T-helper 2 cell treated with Interferon-gamma antibody and Interleukin-4, amounts not matched to agents 100 ng/mL and 5 ng/mL, for 36 hours (primary cell): ENCODE measurements at regions not wholly inside any gene's neighbourhood (a gene's known extent, or its start where the extent isn't known, plus 50 kb on each side); places are given as distances from the start of the nearest gene placed in this dataset.

ENCODE experiments used
- intact Hi-C: fragments of 100-400 bp; cut with micrococcal nuclease; formaldehyde crosslinking; loops from one replicate; pipeline ENCODE4 v1.15.1; 2023

- intact Hi-C loops = no loop called here
These were observed 221.2 kb downstream of the SOX9 start for GRCh38 chr17:72342061-72342460.

- intact Hi-C loops = no loop called here
These were observed 222.1 kb downstream of the SOX9 start for GRCh38 chr17:72342627-72343527.

- intact Hi-C loops = no loop called here
These were observed 223.1 kb downstream of the SOX9 start for GRCh38 chr17:72343911-72344310.

GRCh38 chr17:72344613-72345012, 223.8 kb downstream of the SOX9 start:
- intact Hi-C loops = no loop called here

GRCh38 chr17:72345088-72345487, 224.3 kb downstream of the SOX9 start:
- intact Hi-C loops = no loop called here

GRCh38 chr17:72345536-72345935, 224.7 kb downstream of the SOX9 start:
- intact Hi-C loops = no loop called here

GRCh38 chr17:72346306-72346705, 225.5 kb downstream of the SOX9 start:
- intact Hi-C loops = no loop called here

- intact Hi-C loops = no loop called here
These were observed 228.2 kb downstream of the SOX9 start for GRCh38 chr17:72349011-72349410.

- intact Hi-C loops = no loop called here
These were observed 228.7 kb downstream of the SOX9 start for GRCh38 chr17:72349491-72349995.

GRCh38 chr17:72350073-72350472, 229.3 kb downstream of the SOX9 start:
- intact Hi-C loops = no loop called here

GRCh38 chr17:72351365-72351764, 230.5 kb downstream of the SOX9 start:
- intact Hi-C loops = no loop called here

GRCh38 chr17:72351884-72352346, 231.1 kb downstream of the SOX9 start:
- intact Hi-C loops = no loop called here

GRCh38 chr17:72353502-72353901, 232.7 kb downstream of the SOX9 start:
- intact Hi-C loops = no loop called here

- intact Hi-C loops = no loop called here
These were observed 233.3 kb downstream of the SOX9 start for GRCh38 chr17:72354071-72354470.

- intact Hi-C loops = no loop called here
These were observed 237.0 kb downstream of the SOX9 start for GRCh38 chr17:72357764-72358365.

GRCh38 chr17:72358465-72358864, 237.6 kb downstream of the SOX9 start:
- intact Hi-C loops = no loop called here

GRCh38 chr17:72359274-72359673, 238.5 kb downstream of the SOX9 start:
- intact Hi-C loops = no loop called here

- intact Hi-C loops = no loop called here
These were observed 239.0 kb downstream of the SOX9 start for GRCh38 chr17:72359811-72360210.

- intact Hi-C loops = no loop called here
These were observed 239.6 kb downstream of the SOX9 start for GRCh38 chr17:72360386-72360940.

- intact Hi-C loops = no loop called here
These were observed 241.1 kb downstream of the SOX9 start for GRCh38 chr17:72361892-72362291.

GRCh38 chr17:72362376-72363088, 241.7 kb downstream of the SOX9 start:
- intact Hi-C loops = no loop called here
